ENCODE measurements at regions not wholly inside any gene's neighbourhood (a gene's known extent, or its start where the extent isn't known, plus 50 kb on each side); places are given as distances from the start of the nearest gene placed in this dataset.

DNA sequence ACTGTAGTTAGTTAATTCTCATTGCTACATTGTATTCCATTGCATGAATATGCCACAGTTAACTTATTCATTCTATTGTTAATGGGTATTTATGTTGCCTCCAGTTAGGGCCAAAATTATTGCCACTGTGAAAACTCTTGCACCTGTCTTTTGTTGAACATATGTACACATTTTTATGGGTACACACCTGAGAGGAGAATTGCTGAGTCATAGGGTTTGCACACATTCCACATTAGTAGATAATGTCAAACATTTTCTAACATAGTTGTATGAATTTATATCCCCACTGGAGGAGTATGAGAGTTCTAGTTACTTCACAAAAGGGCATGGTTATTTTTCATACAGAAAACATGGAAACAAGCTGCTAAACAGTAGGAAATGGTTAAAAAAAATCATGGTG is 338.4 kb downstream of the FOXO1 start:
- no peak overlapping the region for H3K27ac ChIP-seq (ENCODE audit: low read depth, low read length)
- H3K36me3 ChIP-seq (ENCODE audit: control insufficient read depth in 5 of 5, insufficient read depth in 5 of 5, low read length in 5 of 5), result peaks cover 0 to 2% (median 0%) of the 10 kb centered on the region in 5 donors
- no peaks in the 10 kb centered on the region for H3K4me1 ChIP-seq (ENCODE audit: control insufficient read depth in 5 of 5, insufficient read depth in 5 of 5, low read length in 5 of 5)
- peaks cover 0 to 6% (median 0%) of the 10 kb centered on the region in 5 donors for H3K9me3 ChIP-seq (ENCODE audit: control insufficient read depth in 5 of 5, low read length in 5 of 5)
- H3K4me3 ChIP-seq (ENCODE audit: low read depth in 1 of 5, low read length in 5 of 5), result no peak overlapping the region
- no peak overlapping the region for H3K9ac ChIP-seq (ENCODE audit: low read length in 5 of 5)
- H3K27me3 ChIP-seq (ENCODE audit: control insufficient read depth in 5 of 5, insufficient read depth in 4 of 5, low read length in 5 of 5), result no peaks in the 10 kb centered on the region

DNA sequence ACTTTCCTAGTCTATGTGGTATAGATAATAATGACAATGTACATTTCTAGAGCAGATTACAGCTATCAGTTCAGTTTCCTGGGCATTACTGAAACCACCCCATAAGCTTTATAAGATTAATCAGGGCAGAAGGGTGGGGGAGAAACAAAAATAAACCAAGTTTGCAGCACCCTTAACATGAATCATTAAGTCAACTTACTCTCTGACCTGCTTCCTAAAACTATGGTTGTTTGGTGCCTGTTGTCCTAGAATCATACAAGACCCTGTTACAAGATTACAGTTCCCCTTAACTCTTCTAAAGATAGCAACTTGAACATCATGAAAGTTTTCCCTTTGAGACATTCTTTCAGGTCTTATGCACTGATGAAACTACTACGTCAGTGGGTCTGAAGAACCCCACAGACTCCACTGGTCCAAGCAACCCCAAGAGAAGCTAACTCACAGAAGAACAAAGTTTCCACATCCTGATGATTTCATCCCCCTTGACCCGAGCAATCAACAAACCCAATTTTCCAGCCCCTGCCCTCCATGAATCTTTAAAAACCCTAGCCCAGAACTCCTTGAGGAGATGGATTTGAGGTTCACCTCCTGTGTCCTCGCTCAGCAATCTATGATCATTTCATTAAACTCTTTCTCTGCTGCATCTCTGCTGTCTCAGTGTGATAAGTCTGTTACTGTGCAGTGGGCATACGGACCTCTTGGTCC is 336.5 kb downstream of the FOXO1 start:
- H3K9me3 ChIP-seq (ENCODE audit: control insufficient read depth in 5 of 5, low read length in 5 of 5), result no peaks in the 10 kb centered on the region
- no peak overlapping the region for H3K4me3 ChIP-seq (ENCODE audit: low read depth in 1 of 5, low read length in 5 of 5)
- H3K27ac ChIP-seq (ENCODE audit: low read depth, low read length), result no peak overlapping the region
- no peaks in the 10 kb centered on the region for H3K4me1 ChIP-seq (ENCODE audit: control insufficient read depth in 5 of 5, insufficient read depth in 5 of 5, low read length in 5 of 5)
- no peaks in the 10 kb centered on the region for H3K36me3 ChIP-seq (ENCODE audit: control insufficient read depth in 5 of 5, insufficient read depth in 5 of 5, low read length in 5 of 5)
- no peaks in the 10 kb centered on the region for H3K27me3 ChIP-seq (ENCODE audit: control insufficient read depth in 5 of 5, insufficient read depth in 4 of 5, low read length in 5 of 5)
- H3K9ac ChIP-seq (ENCODE audit: low read length in 5 of 5), result no peak overlapping the region

DNA sequence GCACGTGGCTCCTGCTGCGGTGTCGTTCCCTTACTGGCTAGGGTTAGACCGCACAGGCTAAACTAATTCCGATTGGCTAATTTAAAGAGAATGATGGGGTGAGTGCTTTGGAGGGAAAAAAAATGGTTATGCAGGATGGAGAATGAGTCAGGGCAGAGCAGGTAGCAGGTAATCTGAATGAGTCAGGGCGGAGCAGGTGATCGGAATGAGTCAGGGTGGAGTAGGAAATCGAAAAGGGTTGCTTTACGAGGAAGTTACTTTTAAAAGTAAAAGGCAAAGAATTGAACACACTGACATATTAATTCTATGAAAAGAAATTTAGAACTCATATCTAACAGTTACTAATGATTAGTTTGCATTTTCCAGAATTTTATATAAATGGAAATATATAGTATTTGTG is 335.5 kb downstream of the FOXO1 start:
- Histone ChIP-seq H3K27ac (ENCODE audit: low read depth, low read length) (no peak overlapping the region), H3K9me3 (ENCODE audit: control insufficient read depth in 5 of 5, low read length in 5 of 5) (no peaks in the 10 kb centered on the region), H3K36me3 (ENCODE audit: control insufficient read depth in 5 of 5, insufficient read depth in 5 of 5, low read length in 5 of 5) (no peaks in the 10 kb centered on the region), H3K27me3 (ENCODE audit: control insufficient read depth in 5 of 5, insufficient read depth in 4 of 5, low read length in 5 of 5) (no peaks in the 10 kb centered on the region), H3K4me3 (ENCODE audit: low read depth in 1 of 5, low read length in 5 of 5) (no peak overlapping the region), H3K9ac (ENCODE audit: low read length in 5 of 5) (no peak overlapping the region), H3K4me1 (ENCODE audit: control insufficient read depth in 5 of 5, insufficient read depth in 5 of 5, low read length in 5 of 5) (peaks cover 0 to under 1% (median 0%) of the 10 kb centered on the region in 5 donors)

DNA sequence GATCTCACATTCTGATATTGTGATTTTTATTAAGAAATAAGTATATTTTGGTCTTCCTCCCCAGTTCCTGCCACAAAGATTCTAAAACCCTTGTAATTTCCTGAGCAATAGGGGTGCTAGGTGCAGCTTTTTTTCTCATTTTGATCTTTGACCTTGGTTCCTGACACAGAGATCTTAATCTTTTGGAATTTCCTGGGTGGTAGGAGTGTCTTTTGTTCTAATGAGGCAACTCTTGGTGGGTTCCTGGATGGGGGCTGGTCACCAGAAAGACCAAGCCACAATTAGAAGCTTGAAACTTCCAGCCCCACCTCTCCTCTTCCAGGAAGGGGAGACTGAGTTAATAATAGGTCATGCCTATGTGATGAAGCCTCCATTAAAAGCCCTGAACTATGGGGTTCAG is 334.6 kb downstream of the FOXO1 start:
- Histone ChIP-seq H3K36me3 (ENCODE audit: control insufficient read depth in 5 of 5, insufficient read depth in 5 of 5, low read length in 5 of 5) (no peaks in the 10 kb centered on the region), H3K9me3 (ENCODE audit: control insufficient read depth in 5 of 5, low read length in 5 of 5) (no peaks in the 10 kb centered on the region), H3K9ac (ENCODE audit: low read length in 5 of 5) (no peak overlapping the region), H3K4me1 (ENCODE audit: control insufficient read depth in 5 of 5, insufficient read depth in 5 of 5, low read length in 5 of 5) (peaks cover 0 to 9% (median 6%) of the 10 kb centered on the region in 5 donors), H3K27ac (ENCODE audit: low read depth, low read length) (no peak overlapping the region), H3K27me3 (ENCODE audit: control insufficient read depth in 5 of 5, insufficient read depth in 4 of 5, low read length in 5 of 5) (no peaks in the 10 kb centered on the region), H3K4me3 (ENCODE audit: low read depth in 1 of 5, low read length in 5 of 5) (no peak overlapping the region)

DNA sequence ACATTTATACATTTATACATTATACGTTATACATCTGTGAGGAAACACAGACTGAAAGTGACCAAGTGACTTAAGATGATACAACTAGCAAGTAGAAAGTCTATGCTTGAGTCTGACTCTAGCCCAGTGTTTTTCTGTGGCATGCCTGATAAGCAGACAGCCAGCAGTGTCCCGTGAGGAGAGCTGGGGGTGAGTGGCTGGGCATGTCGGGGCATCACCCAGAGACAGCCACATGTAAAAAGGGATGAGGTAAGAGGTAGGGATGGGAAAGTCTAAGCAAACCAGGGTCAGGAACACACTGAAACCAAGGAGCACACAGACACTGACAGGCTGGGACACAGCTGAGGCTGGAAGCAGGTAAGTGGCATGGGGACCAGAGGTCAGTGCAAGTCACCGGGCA is 333.2 kb downstream of the FOXO1 start:
- H3K9me3 ChIP-seq (ENCODE audit: control insufficient read depth in 5 of 5, low read length in 5 of 5), result no peaks in the 10 kb centered on the region
- no peak overlapping the region for H3K9ac ChIP-seq (ENCODE audit: low read length in 5 of 5)
- H3K4me3 ChIP-seq (ENCODE audit: low read depth in 1 of 5, low read length in 5 of 5), result no peak overlapping the region
- no peaks in the 10 kb centered on the region for H3K36me3 ChIP-seq (ENCODE audit: control insufficient read depth in 5 of 5, insufficient read depth in 5 of 5, low read length in 5 of 5)
- H3K27me3 ChIP-seq (ENCODE audit: control insufficient read depth in 5 of 5, insufficient read depth in 4 of 5, low read length in 5 of 5), result no peaks in the 10 kb centered on the region
- peaks cover 0 to 14% (median 6%) of the 10 kb centered on the region in 5 donors for H3K4me1 ChIP-seq (ENCODE audit: control insufficient read depth in 5 of 5, insufficient read depth in 5 of 5, low read length in 5 of 5)
- H3K27ac ChIP-seq (ENCODE audit: low read depth, low read length), result no peak overlapping the region

DNA sequence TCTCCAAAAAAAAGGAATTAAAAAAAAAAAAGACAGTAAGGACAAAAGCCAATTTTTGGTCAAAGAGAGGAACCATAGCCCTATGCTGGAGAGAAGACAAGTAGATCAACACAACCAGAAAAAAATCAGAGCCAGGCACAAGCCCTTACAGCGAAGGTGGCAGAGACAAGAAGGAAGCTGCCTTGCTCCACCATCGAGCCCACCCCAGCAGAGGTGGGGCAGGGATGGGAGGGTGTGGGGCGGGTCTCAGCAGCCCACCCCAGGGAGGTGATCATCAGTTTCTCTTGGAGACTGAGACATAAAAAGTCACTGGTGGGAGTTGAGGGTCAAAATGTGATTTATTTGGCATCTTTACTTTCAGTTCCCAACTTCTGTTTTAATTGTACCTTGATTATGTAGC is 332.4 kb downstream of the FOXO1 start:
- no peak overlapping the region for H3K4me3 ChIP-seq (ENCODE audit: low read depth in 1 of 5, low read length in 5 of 5)
- H3K27me3 ChIP-seq (ENCODE audit: control insufficient read depth in 5 of 5, insufficient read depth in 4 of 5, low read length in 5 of 5), result no peaks in the 10 kb centered on the region
- H3K4me1 ChIP-seq (ENCODE audit: control insufficient read depth in 5 of 5, insufficient read depth in 5 of 5, low read length in 5 of 5), result peaks cover 0 to 14% (median 6%) of the 10 kb centered on the region in 5 donors
- no peaks in the 10 kb centered on the region for H3K9me3 ChIP-seq (ENCODE audit: control insufficient read depth in 5 of 5, low read length in 5 of 5)
- no peaks in the 10 kb centered on the region for H3K36me3 ChIP-seq (ENCODE audit: control insufficient read depth in 5 of 5, insufficient read depth in 5 of 5, low read length in 5 of 5)
- no peak overlapping the region for H3K27ac ChIP-seq (ENCODE audit: low read depth, low read length)
- no peak overlapping the region for H3K9ac ChIP-seq (ENCODE audit: low read length in 5 of 5)

DNA sequence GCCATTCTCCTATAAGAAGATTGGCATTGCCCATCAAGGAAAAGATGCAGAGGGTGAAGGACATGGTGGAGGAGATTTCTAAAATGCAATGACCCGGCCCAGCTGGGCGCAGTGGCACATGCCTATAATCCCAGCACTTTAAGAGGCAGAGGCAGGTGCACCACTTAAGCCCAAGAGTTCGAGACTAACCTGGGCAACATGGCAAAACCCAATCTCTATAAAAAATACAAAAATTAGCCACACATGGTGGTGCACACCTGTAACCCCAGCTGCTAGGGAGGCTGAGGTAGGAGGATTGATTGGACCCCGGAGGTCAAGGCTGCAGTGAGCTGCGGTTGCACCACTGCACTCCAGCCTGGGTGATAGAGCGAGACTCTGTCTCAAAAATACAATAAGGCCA is 331.8 kb downstream of the FOXO1 start:
- no peak overlapping the region for H3K4me3 ChIP-seq (ENCODE audit: low read depth in 1 of 5, low read length in 5 of 5)
- H3K4me1 ChIP-seq (ENCODE audit: control insufficient read depth in 5 of 5, insufficient read depth in 5 of 5, low read length in 5 of 5), result peaks cover 0 to 14% (median 6%) of the 10 kb centered on the region in 5 donors
- H3K27ac ChIP-seq (ENCODE audit: low read depth, low read length), result no peak overlapping the region
- H3K36me3 ChIP-seq (ENCODE audit: control insufficient read depth in 5 of 5, insufficient read depth in 5 of 5, low read length in 5 of 5), result no peaks in the 10 kb centered on the region
- no peaks in the 10 kb centered on the region for H3K27me3 ChIP-seq (ENCODE audit: control insufficient read depth in 5 of 5, insufficient read depth in 4 of 5, low read length in 5 of 5)
- H3K9ac ChIP-seq (ENCODE audit: low read length in 5 of 5), result no peak overlapping the region
- no peaks in the 10 kb centered on the region for H3K9me3 ChIP-seq (ENCODE audit: control insufficient read depth in 5 of 5, low read length in 5 of 5)

DNA sequence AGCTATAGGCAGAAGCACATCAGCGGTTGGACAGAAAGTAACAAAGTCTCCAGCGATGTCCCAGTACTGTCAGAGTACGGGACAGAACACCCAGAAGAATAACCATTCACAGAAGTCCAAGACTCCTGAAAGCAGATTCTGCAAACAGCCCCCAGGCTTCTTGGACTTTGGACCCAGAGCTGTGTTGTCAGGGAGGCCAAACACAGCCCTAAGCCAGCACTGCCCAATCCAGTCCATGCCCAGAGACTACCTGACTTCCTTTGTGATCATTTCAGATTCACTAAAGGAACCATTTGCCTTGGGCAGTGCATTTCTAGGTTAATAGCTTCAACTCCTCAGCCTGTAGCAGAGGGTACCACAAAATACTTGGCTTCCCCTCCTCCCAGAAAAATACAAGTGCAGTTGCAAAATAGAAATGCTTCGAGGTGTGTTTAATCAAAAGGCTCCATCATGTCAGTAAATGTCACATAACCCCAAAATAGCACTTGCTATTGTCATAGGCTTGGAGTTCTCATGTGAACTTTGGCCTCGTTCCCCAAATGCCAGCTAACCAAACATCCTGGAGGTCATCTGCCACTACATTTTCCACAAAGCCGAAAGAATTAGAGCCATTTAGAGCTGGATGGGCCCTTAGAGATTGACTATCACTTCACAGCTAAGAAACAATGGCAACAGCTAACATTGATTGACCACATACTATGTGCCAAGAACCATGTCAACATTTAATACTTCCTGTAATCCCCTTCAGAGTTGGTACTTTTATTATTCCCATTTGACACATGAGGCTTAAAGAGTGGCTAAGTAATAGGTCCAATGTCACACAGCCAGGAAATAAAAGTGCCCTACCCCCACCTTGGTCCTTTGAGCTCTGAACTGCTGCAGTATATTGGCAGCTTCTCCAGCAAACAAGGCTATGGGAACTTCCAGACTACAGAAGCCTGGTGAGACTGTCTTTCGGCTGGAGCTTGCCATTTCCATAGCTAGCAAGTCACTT is 329.9 kb downstream of the FOXO1 start:
- H3K4me3 ChIP-seq (ENCODE audit: low read depth in 1 of 5, low read length in 5 of 5), result no peak overlapping the region
- H3K9ac ChIP-seq (ENCODE audit: low read length in 5 of 5), result no peak overlapping the region
- H3K36me3 ChIP-seq (ENCODE audit: control insufficient read depth in 5 of 5, insufficient read depth in 5 of 5, low read length in 5 of 5), result no peaks in the 10 kb centered on the region
- H3K4me1 ChIP-seq (ENCODE audit: control insufficient read depth in 5 of 5, insufficient read depth in 5 of 5, low read length in 5 of 5), result peaks cover 0 to 16% (median 14%) of the 10 kb centered on the region in 5 donors
- no peaks in the 10 kb centered on the region for H3K9me3 ChIP-seq (ENCODE audit: control insufficient read depth in 5 of 5, low read length in 5 of 5)
- H3K27me3 ChIP-seq (ENCODE audit: control insufficient read depth in 5 of 5, insufficient read depth in 4 of 5, low read length in 5 of 5), result no peaks in the 10 kb centered on the region
- H3K27ac ChIP-seq (ENCODE audit: low read depth, low read length), result no peak overlapping the region

DNA sequence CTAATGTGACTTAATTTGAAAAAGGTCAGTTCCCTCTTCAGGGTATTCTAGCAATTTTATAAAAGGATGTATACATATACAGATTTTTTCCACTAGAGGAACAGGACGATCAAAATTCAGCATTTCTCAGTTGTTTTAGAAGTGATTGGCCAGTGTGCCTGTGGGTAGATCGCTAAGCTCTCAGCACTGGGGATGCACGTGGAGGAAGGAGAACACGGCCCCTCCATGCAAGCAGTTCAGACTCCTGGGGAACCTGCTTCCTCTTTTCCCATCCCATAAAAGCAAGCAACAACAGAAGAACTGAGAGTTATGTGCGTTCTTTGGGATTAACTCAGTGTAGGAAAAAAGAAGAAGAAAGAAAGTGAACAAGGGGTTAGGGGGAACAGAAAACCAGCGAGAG is 328.8 kb downstream of the FOXO1 start:
- Histone ChIP-seq H3K4me3 (ENCODE audit: low read depth in 1 of 5, low read length in 5 of 5) (no peak overlapping the region), H3K4me1 (ENCODE audit: control insufficient read depth in 5 of 5, insufficient read depth in 5 of 5, low read length in 5 of 5) (peaks cover 0 to 16% (median 14%) of the 10 kb centered on the region in 5 donors), H3K27ac (ENCODE audit: low read depth, low read length) (no peak overlapping the region), H3K27me3 (ENCODE audit: control insufficient read depth in 5 of 5, insufficient read depth in 4 of 5, low read length in 5 of 5) (no peaks in the 10 kb centered on the region), H3K9me3 (ENCODE audit: control insufficient read depth in 5 of 5, low read length in 5 of 5) (no peaks in the 10 kb centered on the region), H3K36me3 (ENCODE audit: control insufficient read depth in 5 of 5, insufficient read depth in 5 of 5, low read length in 5 of 5) (no peaks in the 10 kb centered on the region), H3K9ac (ENCODE audit: low read length in 5 of 5) (no peak overlapping the region)

DNA sequence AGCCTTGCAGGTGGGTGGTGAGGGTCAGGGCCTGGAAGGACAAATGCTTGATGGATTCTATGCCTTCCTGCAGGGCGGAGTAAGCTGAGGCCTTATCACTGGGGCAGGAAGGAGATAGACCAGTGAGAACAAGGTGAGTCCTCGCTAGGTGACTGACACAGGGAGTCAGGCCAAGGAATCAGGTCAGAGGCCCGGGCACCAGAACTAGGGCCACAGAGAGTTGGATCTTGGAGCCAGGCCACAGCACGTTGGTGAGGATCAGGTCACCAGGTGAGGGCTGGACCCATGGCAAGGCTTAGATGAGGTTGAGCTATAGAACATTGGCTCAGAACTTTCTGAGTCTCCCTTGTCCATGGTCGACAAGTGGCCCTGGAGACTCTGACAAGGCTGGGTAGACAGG is 328.2 kb downstream of the FOXO1 start:
- H3K9me3 ChIP-seq (ENCODE audit: control insufficient read depth in 5 of 5, low read length in 5 of 5), result no peaks in the 10 kb centered on the region
- H3K4me3 ChIP-seq (ENCODE audit: low read depth in 1 of 5, low read length in 5 of 5), result no peak overlapping the region
- no peak overlapping the region for H3K27ac ChIP-seq (ENCODE audit: low read depth, low read length)
- peaks cover 0 to 16% (median 14%) of the 10 kb centered on the region in 5 donors for H3K4me1 ChIP-seq (ENCODE audit: control insufficient read depth in 5 of 5, insufficient read depth in 5 of 5, low read length in 5 of 5)
- H3K9ac ChIP-seq (ENCODE audit: low read length in 5 of 5), result no peak overlapping the region
- no peaks in the 10 kb centered on the region for H3K27me3 ChIP-seq (ENCODE audit: control insufficient read depth in 5 of 5, insufficient read depth in 4 of 5, low read length in 5 of 5)
- H3K36me3 ChIP-seq (ENCODE audit: control insufficient read depth in 5 of 5, insufficient read depth in 5 of 5, low read length in 5 of 5), result no peaks in the 10 kb centered on the region

All from subcutaneous abdominal adipose tissue (tissue), 5 donors.